Upper lobe of right lung (tissue), 1 donor: ENCODE measurements at regions not wholly inside any gene's neighbourhood (a gene's known extent, or its start where the extent isn't known, plus 50 kb on each side); places are given as distances from the start of the nearest gene placed in this dataset.

Source experiments
- ATAC-seq: fragments of 200-7000 bp; cut with Tn5 transposase; one replicate; pipeline ENCODE4 v1.9.1; 2020; ENCODE audit warnings: mild to moderate bottlenecking, moderate library complexity
- DNase-seq: peaks from one replicate; pipeline ENCODE4 v3.0.0-alpha.2; 2020
- H3K27ac ChIP-seq: fragments of 200-600 bp; one replicate; pipeline ENCODE4 v1.8.0; 2022
- H3K27me3 ChIP-seq: fragments of 200-600 bp; one replicate; pipeline ENCODE4 v1.8.0; 2022; ENCODE audit warnings: mild to moderate bottlenecking
- H3K36me3 ChIP-seq: fragments of 200-600 bp; one replicate; pipeline ENCODE4 v1.8.0; 2022
- H3K4me1 ChIP-seq: fragments of 200-600 bp; one replicate; pipeline ENCODE4 v1.8.0; 2022
- H3K4me3 ChIP-seq: fragments of 200-600 bp; one replicate; pipeline ENCODE4 v1.8.0; 2022; ENCODE audit warnings: mild to moderate bottlenecking
- H3K9me3 ChIP-seq: fragments of 200-600 bp; one replicate; pipeline ENCODE4 v1.8.0; 2022
- intact Hi-C: fragments of 100-400 bp; cut with DNase I; formaldehyde crosslinking; loops from one replicate; pipeline ENCODE4 v1.11.0; 2022
- TF ChIP-seq, protein P1 (sequence below): fragments of 200-600 bp; IDR thresholded peaks from one replicate; pipeline ENCODE4 v1.8.0; 2022; ENCODE audit warnings: antibody characterized with exemption
- donor health status: DM: no; HTN: yes; CAD: no; lungs with severe emphysema.

DNA sequence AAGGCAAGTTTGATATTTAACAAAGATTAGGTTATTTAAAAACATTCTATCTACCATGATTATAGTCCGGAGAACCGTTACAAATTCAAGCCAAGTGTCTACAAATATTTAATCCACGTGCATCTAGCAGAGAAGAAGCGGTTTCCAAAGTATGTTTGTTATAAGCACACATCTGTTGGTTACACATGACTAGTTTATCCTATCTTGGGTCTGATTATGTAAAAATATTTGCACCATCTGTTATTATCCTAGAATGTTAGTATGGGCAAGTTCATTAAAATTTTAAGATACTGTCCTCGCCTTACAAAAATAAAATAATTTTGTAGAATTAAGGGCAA, 289.2 kb upstream of the VSTM2A start:
- no peak for ATAC-seq

DNA sequence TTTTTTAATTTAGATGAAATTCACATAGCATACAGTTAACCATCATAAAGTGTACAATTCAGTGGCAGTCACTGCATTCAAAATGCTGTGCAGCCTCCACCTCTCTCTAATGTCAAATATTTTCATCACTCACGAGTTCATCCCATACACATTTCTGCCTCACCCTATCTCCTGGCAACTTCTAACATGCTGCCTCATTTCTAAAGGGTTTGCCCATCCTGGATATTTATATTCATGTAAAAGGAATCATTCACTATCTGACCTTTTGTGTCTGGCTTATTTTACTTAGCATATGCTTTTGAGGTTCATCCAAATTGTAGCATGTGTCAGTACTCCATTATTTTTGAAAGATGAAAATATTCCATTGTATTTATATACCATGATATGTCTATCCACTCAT, 286.9 kb upstream of the VSTM2A start:
- intact Hi-C loops: no loop called here
- ATAC-seq (no peak), DNase-seq (no peak)
- H3K9me3 ChIP-seq: no peaks in the 10 kb centered on the region
- TF ChIP-seq, protein P1, sequence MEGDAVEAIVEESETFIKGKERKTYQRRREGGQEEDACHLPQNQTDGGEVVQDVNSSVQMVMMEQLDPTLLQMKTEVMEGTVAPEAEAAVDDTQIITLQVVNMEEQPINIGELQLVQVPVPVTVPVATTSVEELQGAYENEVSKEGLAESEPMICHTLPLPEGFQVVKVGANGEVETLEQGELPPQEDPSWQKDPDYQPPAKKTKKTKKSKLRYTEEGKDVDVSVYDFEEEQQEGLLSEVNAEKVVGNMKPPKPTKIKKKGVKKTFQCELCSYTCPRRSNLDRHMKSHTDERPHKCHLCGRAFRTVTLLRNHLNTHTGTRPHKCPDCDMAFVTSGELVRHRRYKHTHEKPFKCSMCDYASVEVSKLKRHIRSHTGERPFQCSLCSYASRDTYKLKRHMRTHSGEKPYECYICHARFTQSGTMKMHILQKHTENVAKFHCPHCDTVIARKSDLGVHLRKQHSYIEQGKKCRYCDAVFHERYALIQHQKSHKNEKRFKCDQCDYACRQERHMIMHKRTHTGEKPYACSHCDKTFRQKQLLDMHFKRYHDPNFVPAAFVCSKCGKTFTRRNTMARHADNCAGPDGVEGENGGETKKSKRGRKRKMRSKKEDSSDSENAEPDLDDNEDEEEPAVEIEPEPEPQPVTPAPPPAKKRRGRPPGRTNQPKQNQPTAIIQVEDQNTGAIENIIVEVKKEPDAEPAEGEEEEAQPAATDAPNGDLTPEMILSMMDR: no peak
- H3K36me3 ChIP-seq: no peaks in the 10 kb centered on the region
- H3K4me3 ChIP-seq: no peak overlapping the region
- no peak overlapping the region for H3K27ac ChIP-seq
- no peaks in the 10 kb centered on the region for H3K27me3 ChIP-seq
- no peaks in the 10 kb centered on the region for H3K4me1 ChIP-seq

More for the DNA sequence above, 289.2 kb upstream of the VSTM2A start:
- Histone ChIP-seq H3K4me1 (no peaks in the 10 kb centered on the region), H3K9me3 (no peaks in the 10 kb centered on the region), H3K27ac (no peak overlapping the region), H3K27me3 (no peaks in the 10 kb centered on the region), H3K36me3 (no peaks in the 10 kb centered on the region), H3K4me3 (no peak overlapping the region)
- TF ChIP-seq, protein P1: no peak
- DNase-seq: no peak
- intact Hi-C loops: no loop called here

DNA sequence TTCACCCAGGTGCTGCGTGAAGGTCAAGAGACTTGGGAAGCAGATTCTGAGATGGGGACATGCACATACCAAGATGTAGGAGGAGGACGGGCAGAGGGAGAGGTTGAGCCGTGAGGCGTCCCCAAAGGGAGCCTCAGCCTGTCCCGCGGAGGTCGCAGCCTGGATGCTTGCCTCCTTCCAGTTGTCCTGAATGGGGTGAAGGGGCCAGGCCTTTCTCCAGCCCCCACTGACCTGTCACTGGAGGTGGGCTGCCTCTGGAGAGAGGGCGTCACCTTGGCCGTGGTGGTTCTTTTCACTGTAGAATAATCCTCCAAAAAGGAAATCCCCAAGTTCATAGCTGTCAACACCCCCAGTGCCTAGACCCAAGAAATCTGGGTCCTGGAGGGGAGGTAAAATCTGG, 283.0 kb upstream of the VSTM2A start:
- ATAC-seq (no peak), DNase-seq (no peak)
- H3K36me3 ChIP-seq: no peaks in the 10 kb centered on the region
- intact Hi-C loops: no loop called here
- H3K4me3 ChIP-seq: no peak overlapping the region
- H3K27me3 ChIP-seq: no peaks in the 10 kb centered on the region
- no peaks in the 10 kb centered on the region for H3K4me1 ChIP-seq
- H3K27ac ChIP-seq: no peak overlapping the region
- H3K9me3 ChIP-seq: no peaks in the 10 kb centered on the region
- TF ChIP-seq, protein P1: no peak

DNA sequence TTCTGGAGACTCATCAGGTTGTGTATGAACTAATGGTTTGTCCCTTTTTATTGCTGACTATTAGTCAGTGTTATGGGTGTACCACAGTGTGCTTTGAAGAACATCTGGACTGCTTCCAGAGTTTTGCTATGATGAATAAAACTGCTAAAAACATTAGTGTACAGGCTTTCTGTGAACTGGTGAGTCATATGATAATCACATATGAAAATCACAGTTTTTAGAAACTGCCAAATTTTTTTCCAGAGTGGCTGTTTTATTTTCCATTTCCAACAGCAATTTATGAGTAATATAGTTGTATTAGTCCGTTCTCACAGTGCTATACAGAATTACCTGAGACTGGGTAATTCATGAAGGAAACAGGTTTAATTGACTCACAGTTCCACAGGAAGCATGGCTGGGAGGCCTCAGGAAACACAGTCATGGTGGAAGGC, 281.2 kb upstream of the VSTM2A start:
- Histone ChIP-seq H3K4me3 (no peak overlapping the region), H3K27ac (no peak overlapping the region), H3K9me3 (no peaks in the 10 kb centered on the region), H3K4me1 (no peaks in the 10 kb centered on the region), H3K36me3 (no peaks in the 10 kb centered on the region), H3K27me3 (no peaks in the 10 kb centered on the region)
- TF ChIP-seq, protein P1: no peak
- no peak for ATAC-seq
- DNase-seq: no peak
- intact Hi-C loops: no loop called here

DNA sequence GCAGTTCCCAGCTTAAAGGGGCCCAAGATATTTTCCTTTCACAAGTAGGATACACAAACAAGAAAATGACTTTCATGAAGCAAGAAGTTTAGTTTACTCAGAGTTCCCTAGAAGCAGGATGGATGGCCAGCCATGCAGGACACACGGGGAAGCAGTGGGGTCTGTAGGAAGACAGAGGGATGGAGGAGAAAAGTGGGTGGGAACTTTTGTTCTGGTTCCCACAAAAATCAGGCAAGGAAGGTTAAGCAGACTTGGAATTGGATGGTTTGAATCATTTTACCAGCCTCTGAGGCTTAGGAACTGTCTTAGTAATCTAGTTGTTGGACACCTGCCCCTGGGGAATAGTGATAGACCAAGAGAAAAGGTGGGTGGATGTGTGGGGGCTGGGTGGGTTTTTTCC, 263.3 kb upstream of the VSTM2A start:
- peaks cover 8% of the 10 kb centered on the region for H3K9me3 ChIP-seq
- H3K4me1 ChIP-seq: no peaks in the 10 kb centered on the region
- ATAC-seq (no peak), DNase-seq (no peak)
- H3K4me3 ChIP-seq: no peak overlapping the region
- no peaks in the 10 kb centered on the region for H3K36me3 ChIP-seq
- intact Hi-C loops: no loop called here
- TF ChIP-seq, protein P1: no peak
- H3K27me3 ChIP-seq: no peaks in the 10 kb centered on the region
- H3K27ac ChIP-seq: no peak overlapping the region

DNA sequence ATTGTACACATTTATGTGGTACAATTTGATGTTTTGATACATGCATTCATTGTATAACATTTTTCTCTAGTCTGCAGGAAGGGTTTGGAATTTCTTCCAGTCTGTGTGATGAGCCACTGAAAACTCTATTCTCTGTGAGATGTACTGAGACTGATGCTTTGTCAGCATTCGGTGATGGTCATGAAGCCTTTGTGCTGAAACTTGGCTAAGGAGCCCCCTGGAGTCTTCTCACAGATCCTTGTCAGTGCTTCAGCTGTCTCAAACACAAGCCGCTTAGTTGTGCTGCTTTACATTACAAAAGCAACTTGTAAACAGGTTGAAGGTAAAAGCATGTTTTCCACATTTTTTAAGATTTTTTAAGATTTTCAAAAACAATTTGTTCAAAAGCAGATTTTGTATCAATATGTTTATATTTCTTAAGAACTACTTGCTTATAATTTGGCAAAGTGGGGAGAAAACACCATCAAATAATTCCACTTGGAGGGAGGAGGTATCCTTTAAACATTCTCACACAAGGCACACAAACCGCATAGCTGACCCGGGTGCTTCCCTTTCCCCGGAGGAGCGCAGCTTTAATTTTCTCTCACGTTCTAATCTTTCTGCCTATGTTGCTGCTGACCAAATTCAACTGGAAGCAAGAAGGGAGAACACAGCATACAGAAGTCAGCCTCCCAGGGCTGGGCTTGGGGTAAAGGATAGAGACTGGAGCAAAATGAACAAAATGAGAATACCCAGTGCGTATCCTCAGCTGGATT, 249.8 kb upstream of the VSTM2A start:
- TF ChIP-seq, protein P1: no peak
- ATAC-seq (no peak), DNase-seq (no peak)
- Histone ChIP-seq H3K9me3 (peaks cover 16% of the 10 kb centered on the region), H3K27me3 (no peaks in the 10 kb centered on the region), H3K36me3 (no peaks in the 10 kb centered on the region), H3K4me1 (no peaks in the 10 kb centered on the region), H3K27ac (no peak overlapping the region), H3K4me3 (no peak overlapping the region)
- intact Hi-C loops: no loop called here
